ENCODE measurements at regions not wholly inside any gene's neighbourhood (a gene's known extent, or its start where the extent isn't known, plus 50 kb on each side); places are given as distances from the start of the nearest gene placed in this dataset.
"Not testable (repeated sequence)": the region's sequence is repeated elsewhere in the genome, so short reads cannot be mapped to it uniquely, and the experiment has no call there.

- not testable (repeated sequence) for TF ChIP-seq CTCF, POLR2A (IDR thresholded peaks at IDR 0.05)
Measured at GRCh38 chr3:195986576-195986975, 78.2 kb upstream of the TNK2 start.

Measured in Peyer's patch (tissue), 4 donors.